ENCODE measurements at regions not wholly inside any gene's neighbourhood (a gene's known extent, or its start where the extent isn't known, plus 50 kb on each side); places are given as distances from the start of the nearest gene placed in this dataset.

- no peak for DNase-seq
These were observed 271.9 kb downstream of the LOXHD1 start for GRCh38 chr18:46385124-46385523.

- DNase-seq: peak; percentile 19
These were observed 270.2 kb downstream of the LOXHD1 start for GRCh38 chr18:46386788-46387187.

- DNase-seq: peak; percentile 32
These were observed 269.4 kb downstream of the LOXHD1 start for GRCh38 chr18:46387441-46388131.

GRCh38 chr18:46388286-46388685 is 268.7 kb downstream of the LOXHD1 start:
- no peak for DNase-seq

- no peak for DNase-seq
These were observed 264.4 kb downstream of the LOXHD1 start for GRCh38 chr18:46392576-46392975.

- DNase-seq: no peak
These were observed 263.8 kb downstream of the LOXHD1 start for GRCh38 chr18:46393230-46393629.

- no peak for DNase-seq
These were observed 263.1 kb downstream of the LOXHD1 start for GRCh38 chr18:46393961-46394360.

- no peak for DNase-seq
These were observed 261.2 kb downstream of the LOXHD1 start for GRCh38 chr18:46395795-46396194.

- no peak for DNase-seq
These were observed 259.8 kb downstream of the LOXHD1 start for GRCh38 chr18:46397174-46397573.

GRCh38 chr18:46398005-46398404 is 259.0 kb downstream of the LOXHD1 start:
- no peak for DNase-seq

GRCh38 chr18:46398625-46399024 is 258.4 kb downstream of the LOXHD1 start:
- no peak for DNase-seq

- no peak for DNase-seq
These were observed 257.7 kb downstream of the LOXHD1 start for GRCh38 chr18:46399303-46399702.

GRCh38 chr18:46400449-46400848 is 256.6 kb downstream of the LOXHD1 start:
- DNase-seq: no peak

GRCh38 chr18:46401486-46402070 is 255.4 kb downstream of the LOXHD1 start:
- DNase-seq: no peak

GRCh38 chr18:46402396-46402795 is 254.6 kb downstream of the LOXHD1 start:
- no peak for DNase-seq

- DNase-seq: no peak
These were observed 254.1 kb downstream of the LOXHD1 start for GRCh38 chr18:46402945-46403344.

GRCh38 chr18:46405832-46406538 is 251.0 kb downstream of the LOXHD1 start:
- DNase-seq: no peak

- no peak for DNase-seq
These were observed 250.5 kb downstream of the LOXHD1 start for GRCh38 chr18:46406539-46406932.

- DNase-seq: no peak
These were observed 249.4 kb downstream of the LOXHD1 start for GRCh38 chr18:46407486-46408166.

GRCh38 chr18:46408334-46408987 is 248.6 kb downstream of the LOXHD1 start:
- no peak for DNase-seq

GRCh38 chr18:46411191-46411828 is 245.7 kb downstream of the LOXHD1 start:
- no peak for DNase-seq
